ENCODE measurements at regions not wholly inside any gene's neighbourhood (a gene's known extent, or its start where the extent isn't known, plus 50 kb on each side); places are given as distances from the start of the nearest gene placed in this dataset.
"Not testable (repeated sequence)": the region's sequence is repeated elsewhere in the genome, so short reads cannot be mapped to it uniquely, and the experiment has no call there.

DNA sequence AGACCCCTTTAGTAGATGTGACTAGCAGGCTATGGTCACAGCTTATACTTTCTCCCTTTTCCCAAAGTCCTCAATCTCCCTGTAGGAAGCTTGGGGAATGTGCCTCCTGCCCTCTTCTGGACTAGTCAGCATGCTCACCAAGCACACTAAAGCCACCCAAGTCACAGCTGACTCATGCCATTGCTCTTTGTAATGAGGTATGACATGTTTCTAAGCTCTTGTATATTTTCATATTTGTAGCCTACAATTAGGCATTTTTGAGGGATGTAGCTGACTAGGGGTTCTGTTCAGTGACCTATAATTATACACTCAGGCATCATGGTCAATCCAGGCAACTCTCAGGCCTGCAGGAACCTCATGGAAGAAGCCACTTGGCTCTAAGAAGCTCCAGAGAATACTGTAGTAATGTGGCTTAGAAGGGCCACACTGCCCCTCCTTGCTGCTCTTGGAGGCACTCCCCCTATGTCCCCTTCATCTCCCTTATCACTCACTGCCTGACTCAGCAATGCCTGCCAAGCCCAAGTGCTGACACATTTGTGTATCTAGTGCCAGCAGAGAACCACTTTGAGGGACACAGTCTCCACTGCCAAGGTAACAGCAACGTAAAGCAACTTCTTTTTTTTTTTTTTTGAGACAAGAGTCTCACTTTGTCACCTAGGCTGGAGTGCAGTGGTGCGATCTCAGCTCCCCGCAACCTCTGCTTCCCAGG, 86.2 kb downstream of the RPL27A start:
- DNase-seq (ENCODE audit: low read depth in 1 of 2, low spot score in 1 of 2), result no peak
- H3K27me3 ChIP-seq (ENCODE audit: insufficient read depth, poor library complexity, severe bottlenecking), result no peaks in the 10 kb centered on the region
- TF ChIP-seq, protein P1, sequence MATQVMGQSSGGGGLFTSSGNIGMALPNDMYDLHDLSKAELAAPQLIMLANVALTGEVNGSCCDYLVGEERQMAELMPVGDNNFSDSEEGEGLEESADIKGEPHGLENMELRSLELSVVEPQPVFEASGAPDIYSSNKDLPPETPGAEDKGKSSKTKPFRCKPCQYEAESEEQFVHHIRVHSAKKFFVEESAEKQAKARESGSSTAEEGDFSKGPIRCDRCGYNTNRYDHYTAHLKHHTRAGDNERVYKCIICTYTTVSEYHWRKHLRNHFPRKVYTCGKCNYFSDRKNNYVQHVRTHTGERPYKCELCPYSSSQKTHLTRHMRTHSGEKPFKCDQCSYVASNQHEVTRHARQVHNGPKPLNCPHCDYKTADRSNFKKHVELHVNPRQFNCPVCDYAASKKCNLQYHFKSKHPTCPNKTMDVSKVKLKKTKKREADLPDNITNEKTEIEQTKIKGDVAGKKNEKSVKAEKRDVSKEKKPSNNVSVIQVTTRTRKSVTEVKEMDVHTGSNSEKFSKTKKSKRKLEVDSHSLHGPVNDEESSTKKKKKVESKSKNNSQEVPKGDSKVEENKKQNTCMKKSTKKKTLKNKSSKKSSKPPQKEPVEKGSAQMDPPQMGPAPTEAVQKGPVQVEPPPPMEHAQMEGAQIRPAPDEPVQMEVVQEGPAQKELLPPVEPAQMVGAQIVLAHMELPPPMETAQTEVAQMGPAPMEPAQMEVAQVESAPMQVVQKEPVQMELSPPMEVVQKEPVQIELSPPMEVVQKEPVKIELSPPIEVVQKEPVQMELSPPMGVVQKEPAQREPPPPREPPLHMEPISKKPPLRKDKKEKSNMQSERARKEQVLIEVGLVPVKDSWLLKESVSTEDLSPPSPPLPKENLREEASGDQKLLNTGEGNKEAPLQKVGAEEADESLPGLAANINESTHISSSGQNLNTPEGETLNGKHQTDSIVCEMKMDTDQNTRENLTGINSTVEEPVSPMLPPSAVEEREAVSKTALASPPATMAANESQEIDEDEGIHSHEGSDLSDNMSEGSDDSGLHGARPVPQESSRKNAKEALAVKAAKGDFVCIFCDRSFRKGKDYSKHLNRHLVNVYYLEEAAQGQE (IDR thresholded peaks at IDR 0.05; ENCODE audit: insufficient replicate concordance, low read depth), result no peak
- TF ChIP-seq POLR2AphosphoS5 (IDR thresholded peaks at IDR 0.05; ENCODE audit: low read depth) (no peak), SPI1 (IDR thresholded peaks at IDR 0.05; ENCODE audit: borderline replicate concordance, low read depth) (no peak), GABPA (IDR thresholded peaks at IDR 0.05; ENCODE audit: low read depth) (no peak)
- TF ChIP-seq, protein P2, sequence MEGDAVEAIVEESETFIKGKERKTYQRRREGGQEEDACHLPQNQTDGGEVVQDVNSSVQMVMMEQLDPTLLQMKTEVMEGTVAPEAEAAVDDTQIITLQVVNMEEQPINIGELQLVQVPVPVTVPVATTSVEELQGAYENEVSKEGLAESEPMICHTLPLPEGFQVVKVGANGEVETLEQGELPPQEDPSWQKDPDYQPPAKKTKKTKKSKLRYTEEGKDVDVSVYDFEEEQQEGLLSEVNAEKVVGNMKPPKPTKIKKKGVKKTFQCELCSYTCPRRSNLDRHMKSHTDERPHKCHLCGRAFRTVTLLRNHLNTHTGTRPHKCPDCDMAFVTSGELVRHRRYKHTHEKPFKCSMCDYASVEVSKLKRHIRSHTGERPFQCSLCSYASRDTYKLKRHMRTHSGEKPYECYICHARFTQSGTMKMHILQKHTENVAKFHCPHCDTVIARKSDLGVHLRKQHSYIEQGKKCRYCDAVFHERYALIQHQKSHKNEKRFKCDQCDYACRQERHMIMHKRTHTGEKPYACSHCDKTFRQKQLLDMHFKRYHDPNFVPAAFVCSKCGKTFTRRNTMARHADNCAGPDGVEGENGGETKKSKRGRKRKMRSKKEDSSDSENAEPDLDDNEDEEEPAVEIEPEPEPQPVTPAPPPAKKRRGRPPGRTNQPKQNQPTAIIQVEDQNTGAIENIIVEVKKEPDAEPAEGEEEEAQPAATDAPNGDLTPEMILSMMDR (IDR thresholded peaks at IDR 0.05; ENCODE audit: insufficient read depth, low read length), result no peak
- no peak overlapping the region for H3K4me3 ChIP-seq (replicated peaks; ENCODE audit: insufficient read depth, low read length)
- no peak overlapping the region for H3K27ac ChIP-seq (replicated peaks)

DNA sequence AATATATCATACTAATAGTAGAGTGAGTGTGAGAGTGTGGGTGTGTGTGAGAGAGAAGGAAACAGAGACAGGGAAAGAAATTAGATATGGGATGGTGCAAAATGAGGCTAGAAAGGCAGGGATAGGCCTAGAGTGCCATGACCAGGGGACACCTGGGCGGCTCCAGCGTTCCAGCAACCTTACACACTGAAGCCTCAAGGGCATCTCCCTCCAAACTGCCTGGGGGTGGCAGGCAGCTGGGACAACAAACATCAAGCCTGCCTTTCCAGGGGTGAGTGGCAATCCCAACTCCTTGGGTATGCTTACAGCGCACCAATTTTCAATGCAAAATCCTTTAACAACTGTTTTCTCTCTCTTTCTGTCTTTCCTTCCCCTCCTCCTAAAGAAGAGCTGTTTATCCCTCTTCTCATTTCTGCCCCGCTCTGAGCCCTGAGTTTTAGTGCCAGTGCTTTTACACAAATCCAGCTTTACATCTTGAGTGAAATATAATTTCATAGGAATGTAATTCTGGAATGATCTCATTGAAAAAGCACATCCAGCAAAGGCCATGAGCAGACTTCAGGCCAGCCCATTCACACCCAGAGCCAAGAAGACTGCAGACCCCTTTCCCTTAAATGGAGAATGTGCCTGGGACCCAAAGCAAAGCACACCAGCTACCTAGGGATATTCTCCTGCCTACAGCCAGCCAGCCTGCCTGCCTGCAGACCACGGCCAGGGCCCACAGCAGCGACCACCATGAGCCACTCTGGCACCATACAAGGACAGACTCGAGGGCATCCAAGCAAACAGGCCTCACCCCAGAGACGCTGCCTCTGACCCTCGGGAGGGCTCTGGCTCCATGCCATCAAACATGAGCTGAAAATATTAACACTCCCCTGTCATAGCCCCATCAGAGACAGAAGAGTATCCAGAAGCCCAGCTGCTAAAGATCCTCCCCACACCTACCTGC, 90.3 kb downstream of the RPL27A start:
- no peak overlapping the region for H3K27ac ChIP-seq (replicated peaks)
- DNase-seq (ENCODE audit: low read depth in 1 of 2, low spot score in 1 of 2), result no peak
- H3K27me3 ChIP-seq (ENCODE audit: insufficient read depth, poor library complexity, severe bottlenecking), result no peaks in the 10 kb centered on the region
- H3K4me3 ChIP-seq (replicated peaks; ENCODE audit: insufficient read depth, low read length), result no peak overlapping the region
- TF ChIP-seq, protein P2 (IDR thresholded peaks at IDR 0.05; ENCODE audit: insufficient read depth, low read length), result no peak
- TF ChIP-seq POLR2AphosphoS5 (IDR thresholded peaks at IDR 0.05; ENCODE audit: low read depth), result no peak
- TF ChIP-seq GABPA (IDR thresholded peaks at IDR 0.05; ENCODE audit: low read depth), result no peak
- TF ChIP-seq, protein P1 (IDR thresholded peaks at IDR 0.05; ENCODE audit: insufficient replicate concordance, low read depth), result no peak
- no peak for TF ChIP-seq SPI1 (IDR thresholded peaks at IDR 0.05; ENCODE audit: borderline replicate concordance, low read depth)

DNA sequence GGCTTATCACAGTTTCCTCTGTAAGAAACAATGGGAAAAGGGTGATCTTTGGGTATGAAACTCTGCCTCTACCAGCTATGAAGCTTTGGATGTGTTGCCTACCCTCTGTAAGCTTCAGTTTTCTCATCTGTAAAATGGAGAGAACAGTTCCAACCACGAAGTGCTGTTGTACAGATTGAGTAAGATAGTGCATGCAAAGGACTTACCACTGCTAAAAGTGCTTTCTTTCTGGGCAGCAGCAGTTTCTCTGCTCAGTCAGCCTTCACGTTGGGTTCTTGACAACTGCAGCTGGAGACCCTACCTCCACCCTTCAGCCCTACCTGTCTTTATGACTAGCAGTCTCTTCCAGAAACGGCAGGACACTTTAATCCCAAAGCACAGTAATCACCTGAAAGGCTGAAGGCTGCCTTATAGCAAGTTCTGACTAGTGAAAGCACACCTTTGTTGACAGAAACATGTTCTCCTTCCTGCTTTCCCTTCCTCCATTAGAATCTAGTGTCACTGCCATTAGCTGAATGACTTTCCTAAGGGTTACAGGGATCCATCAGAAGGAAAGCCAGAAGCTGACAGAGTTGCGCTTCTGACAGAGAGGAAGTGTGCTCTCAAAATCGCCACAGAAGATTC, 91.4 kb downstream of the RPL27A start:
- Histone ChIP-seq H3K4me3 (replicated peaks; ENCODE audit: insufficient read depth, low read length) (no peak overlapping the region), H3K27me3 (ENCODE audit: insufficient read depth, poor library complexity, severe bottlenecking) (no peaks in the 10 kb centered on the region), H3K27ac (replicated peaks) (no peak overlapping the region)
- peak; percentile 79 for TF ChIP-seq SPI1 (IDR thresholded peaks at IDR 0.05; ENCODE audit: borderline replicate concordance, low read depth)
- no peak for TF ChIP-seq POLR2AphosphoS5 (IDR thresholded peaks at IDR 0.05; ENCODE audit: low read depth)
- DNase-seq (ENCODE audit: low read depth in 1 of 2, low spot score in 1 of 2), result no peak

DNA sequence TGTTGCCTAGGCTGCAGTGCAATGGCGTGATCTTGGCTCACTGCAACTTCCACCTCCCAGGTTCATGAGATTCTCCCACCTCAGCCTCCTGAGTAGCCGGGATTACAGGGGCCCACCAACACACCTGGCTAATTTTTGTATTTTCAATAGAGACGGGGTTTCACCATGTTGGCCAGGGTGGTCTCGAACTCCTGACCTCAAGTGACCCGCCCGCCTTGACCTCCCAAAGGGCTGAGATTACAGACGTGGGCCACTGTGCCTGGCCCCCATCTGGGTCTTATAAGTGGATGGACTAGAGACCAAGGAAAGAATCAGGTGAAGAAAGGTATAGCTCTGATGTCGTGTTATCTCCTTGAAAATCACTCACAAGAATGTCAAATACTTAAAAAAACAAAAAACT, 92.3 kb downstream of the RPL27A start:
- DNase-seq (ENCODE audit: low read depth in 1 of 2, low spot score in 1 of 2); H3K27me3 ChIP-seq (ENCODE audit: insufficient read depth, poor library complexity, severe bottlenecking); H3K4me3 ChIP-seq (replicated peaks; ENCODE audit: insufficient read depth, low read length); H3K27ac ChIP-seq (replicated peaks): not testable (repeated sequence)

Measured in HL-60 (cell line).